Fibroblast of lung (primary cell): ENCODE measurements at regions not wholly inside any gene's neighbourhood (a gene's known extent, or its start where the extent isn't known, plus 50 kb on each side); places are given as distances from the start of the nearest gene placed in this dataset.
"Not testable (repeated sequence)": the region's sequence is repeated elsewhere in the genome, so short reads cannot be mapped to it uniquely, and the experiment has no call there.

Experiments
- DNase-seq, 2 donors: peaks; one replicate each; pipeline versions ENCODE4 v3.0.0 to v3.0.0-alpha.2; 2010; ENCODE audit warnings: low read depth in 2 of 2
- H2AFZ ChIP-seq: 2 replicates; pipeline ENCODE4 v1.5.1; 2012; ENCODE audit warnings: low read length, control low read depth, inconsistent platforms
- H3K27ac ChIP-seq: 2 replicates; pipeline ENCODE4 v1.5.1; 2011; ENCODE audit warnings: low read length, control low read depth; ENCODE audit not compliant: insufficient read depth
- H3K27me3 ChIP-seq: 2 replicates; pipeline ENCODE4 v1.5.1; 2011; ENCODE audit warnings: mild to moderate bottlenecking, low read length; ENCODE audit not compliant: control insufficient read depth, insufficient read depth
- H3K36me3 ChIP-seq: 2 replicates; pipeline ENCODE4 v1.5.1; 2011; ENCODE audit warnings: low read length; ENCODE audit not compliant: control insufficient read depth, insufficient read depth
- H3K4me1 ChIP-seq: 2 replicates; pipeline ENCODE4 v1.5.1; 2011; ENCODE audit warnings: low read length; ENCODE audit not compliant: control insufficient read depth, insufficient read depth; ENCODE audit errors: extremely low read depth
- H3K4me2 ChIP-seq: 2 replicates; pipeline ENCODE4 v1.5.1; 2011; ENCODE audit warnings: low read length, control low read depth; ENCODE audit not compliant: insufficient read depth; ENCODE audit errors: extremely low read depth
- H3K4me3 ChIP-seq, 4 experiments: fragments of 200-600 bp in 1 of 4; sonication (generic) in 1 of 4; replicated peaks in 1 of 4; 2 replicates each; pipeline ENCODE4 v1.5.1; 2011 to 2016; ENCODE audit warnings: low read length in 4 of 4, low read depth in 3 of 4, mild to moderate bottlenecking in 3 of 4, control low read depth in 2 of 4, inconsistent platforms in 1 of 4, mixed read lengths in 1 of 4; ENCODE audit not compliant: insufficient read depth in 1 of 4; ENCODE audit errors: control extremely low read depth in 1 of 4
- H3K79me2 ChIP-seq: 2 replicates; pipeline ENCODE4 v1.5.1; 2012; ENCODE audit warnings: mild to moderate bottlenecking, low read length, inconsistent platforms; ENCODE audit not compliant: control insufficient read depth, insufficient read depth
- H3K9ac ChIP-seq: 2 replicates; pipeline ENCODE4 v1.5.1; 2011; ENCODE audit warnings: mild to moderate bottlenecking, low read length, control low read depth; ENCODE audit not compliant: insufficient read depth
- H3K9me3 ChIP-seq: 2 replicates; pipeline ENCODE4 v1.5.1; 2012; ENCODE audit warnings: low read depth, low read length; ENCODE audit not compliant: control insufficient read depth, insufficient read depth
- H4K20me1 ChIP-seq: 2 replicates; pipeline ENCODE4 v1.5.1; 2011; ENCODE audit warnings: low read length; ENCODE audit not compliant: control insufficient read depth, insufficient read depth; ENCODE audit errors: extremely low read depth
- CTCF ChIP-seq, 2 donors: IDR thresholded peaks in 1 of 2; conservative IDR thresholded peaks in 1 of 2; 1 replicate in 1 of 2; 2 replicates in 1 of 2; pipeline ENCODE4 v1.5.1; 2011 to 2012; ENCODE audit warnings: low read length in 2 of 2, control low read depth in 1 of 2, inconsistent platforms in 1 of 2, low read depth in 1 of 2, mild to moderate bottlenecking in 1 of 2
- EZH2 ChIP-seq: IDR thresholded peaks from 2 replicates; pipeline ENCODE4 v1.5.1; 2012; ENCODE audit warnings: low read length, control low read depth, mild to moderate bottlenecking; ENCODE audit errors: missing control alignments

GRCh38 chr5:17127743-17128231 lies 89.6 kb upstream of the BASP1 start:
- Histone ChIP-seq H3K4me2 (no peak overlapping the region), H3K36me3 (no peaks in the 10 kb centered on the region), H3K27ac (peak overlapping the region; percentile 65), H3K27me3 (no peaks in the 10 kb centered on the region), H3K9me3 (no peaks in the 10 kb centered on the region), H2AFZ (no peak overlapping the region), H4K20me1 (no peaks in the 10 kb centered on the region), H3K4me1 (peaks cover 10% of the 10 kb centered on the region), H3K79me2 (no peaks in the 10 kb centered on the region), H3K4me3 (no peak overlapping the region), H3K9ac (no peak overlapping the region)
- DNase-seq, result peak; percentile 88 to 92
- TF ChIP-seq CTCF (conservative IDR thresholded peaks at IDR 0.05 in 1 of 2, IDR thresholded peaks at IDR 0.05 in 1 of 2; ENCODE audit: low read depth in 1 of 2, low read length in 2 of 2) (no peak), EZH2 (no peak)

GRCh38 chr5:17129093-17129849 lies 88.2 kb upstream of the BASP1 start:
- H3K9ac ChIP-seq, result no peak overlapping the region

GRCh38 chr5:17130302-17130701 lies 87.1 kb upstream of the BASP1 start:
- not testable (repeated sequence) for H3K4me2 ChIP-seq, H3K36me3 ChIP-seq, H3K9ac ChIP-seq, H3K27ac ChIP-seq, H4K20me1 ChIP-seq, H3K4me1 ChIP-seq, H3K9me3 ChIP-seq, H3K4me3 ChIP-seq, H3K79me2 ChIP-seq, H2AFZ ChIP-seq, H3K27me3 ChIP-seq
- peak in 1 of 2 donors; percentile 79 for DNase-seq

More at GRCh38 chr5:17129093-17129849, 88.2 kb upstream of the BASP1 start:
- Histone ChIP-seq H3K36me3 (no peaks in the 10 kb centered on the region), H3K27me3 (no peaks in the 10 kb centered on the region), H3K4me1 (peaks cover 10% of the 10 kb centered on the region), H4K20me1 (no peaks in the 10 kb centered on the region), H3K4me2 (peak overlapping the region; percentile 2), H3K9me3 (no peaks in the 10 kb centered on the region), H2AFZ (peak overlapping the region; percentile 28), H3K79me2 (no peaks in the 10 kb centered on the region), H3K4me3 (no peak overlapping the region), H3K27ac (peak overlapping the region; percentile 65)
- DNase-seq, result peak; percentile 35 to 55
- no peak for TF ChIP-seq EZH2
- no peak for TF ChIP-seq CTCF (conservative IDR thresholded peaks at IDR 0.05 in 1 of 2, IDR thresholded peaks at IDR 0.05 in 1 of 2; ENCODE audit: low read depth in 1 of 2, low read length in 2 of 2)
